Gastroesophageal sphincter (tissue), 4 donors: ENCODE measurements at regions not wholly inside any gene's neighbourhood (a gene's known extent, or its start where the extent isn't known, plus 50 kb on each side); places are given as distances from the start of the nearest gene placed in this dataset.
"Not testable (repeated sequence)": the region's sequence is repeated elsewhere in the genome, so short reads cannot be mapped to it uniquely, and the experiment has no call there.

Source experiments
- ATAC-seq: fragments of 150-250 bp; one replicate; pipeline ENCODE4 v1.9.1; 2016; ENCODE audit warnings: mild to moderate bottlenecking, moderate library complexity
- H3K27ac ChIP-seq, 4 donors: fragments of 200-600 bp; sonication (generic) in 3 of 4; 1 replicate in 3 of 4; 2 replicates in 1 of 4; pipeline ENCODE4 v1.5.1; 2016 to 2019
- H3K27me3 ChIP-seq: fragments of 200-600 bp; sonication (generic); one replicate; pipeline ENCODE4 v1.5.1; 2019
- H3K36me3 ChIP-seq, 2 donors: fragments of 200-600 bp; sonication (generic); one replicate each; pipeline ENCODE4 v1.5.1; 2019; ENCODE audit warnings: control low read depth in 1 of 2
- H3K4me1 ChIP-seq, 3 donors: fragments of 200-600 bp; sonication (generic); 1 replicate in 2 of 3; 2 replicates in 1 of 3; pipeline ENCODE4 v1.5.1; 2016 to 2019; ENCODE audit warnings: control low read depth in 2 of 3
- H3K4me3 ChIP-seq, 2 donors: fragments of 200-600 bp; sonication (generic); one replicate each; pipeline ENCODE4 v1.5.1; 2019; ENCODE audit warnings: mild to moderate bottlenecking in 1 of 2, moderate library complexity in 1 of 2
- H3K9me3 ChIP-seq, 3 donors: fragments of 200-600 bp; sonication (generic); one replicate each; pipeline ENCODE4 v1.5.1; 2017 to 2019; ENCODE audit warnings: control low read depth in 2 of 3
- CTCF ChIP-seq, 4 experiments: fragments of 200-600 bp in 2 of 4; fragments of 450-650 bp in 2 of 4; sonication (generic) in 1 of 4; IDR thresholded peaks; one replicate each; pipeline ENCODE4 v1.5.1; 2017 to 2019; ENCODE audit warnings: antibody characterized with exemption in 4 of 4, mild to moderate bottlenecking in 2 of 4, moderate library complexity in 2 of 4
- EP300 ChIP-seq: sonication (generic); formaldehyde crosslinking; IDR thresholded peaks from one replicate; pipeline ENCODE4 v1.6.1; 2017; ENCODE audit warnings: antibody characterized with exemption, mild to moderate bottlenecking
- POLR2A ChIP-seq, 2 donors: fragments of 450-650 bp; IDR thresholded peaks; one replicate each; pipeline ENCODE4 v1.6.1; 2017; ENCODE audit warnings: antibody characterized with exemption in 2 of 2, mild to moderate bottlenecking in 2 of 2, moderate library complexity in 1 of 2
- POLR2AphosphoS5 ChIP-seq: sonication (generic); formaldehyde crosslinking; IDR thresholded peaks from one replicate; pipeline ENCODE4 v1.6.1; 2017; ENCODE audit warnings: antibody characterized with exemption
- WGBS, 2 donors: methylation state at CpG; one replicate each; pipeline ENCODE4 v1.1.5; 2018; ENCODE audit warnings: low coverage in 1 of 2; 5-methylcytosine and 5-hydroxymethylcytosine counted together

- no peak overlapping the region for H3K27ac ChIP-seq
- TF ChIP-seq POLR2A (IDR thresholded peaks at IDR 0.05) (no peak), POLR2AphosphoS5 (no peak), EP300 (no peak), CTCF (IDR thresholded peaks at IDR 0.05) (no peak)
- 64 to 88% methylated on average over 1 of the region's 1 CpG for WGBS, 2 donors
- no peak overlapping the region for H3K4me3 ChIP-seq
- H3K27me3 ChIP-seq, result no peaks in the 10 kb centered on the region
- no peak for ATAC-seq
- no peaks in the 10 kb centered on the region for H3K36me3 ChIP-seq
- H3K4me1 ChIP-seq, result no peaks in the 10 kb centered on the region
- H3K9me3 ChIP-seq, result peaks cover 0 to 2% (median 0%) of the 10 kb centered on the region in 3 donors
Measured at GRCh38 chr4:27428661-27429060, 568.0 kb downstream of the STIM2 start.

- no peak overlapping the region for H3K4me3 ChIP-seq
- no peaks in the 10 kb centered on the region for H3K36me3 ChIP-seq
- H3K27me3 ChIP-seq, result no peaks in the 10 kb centered on the region
- 32 to 69% methylated on average over 2 to 3 of the region's 5 CpGs for WGBS, 2 donors
- peaks cover 0 to 2% (median 0%) of the 10 kb centered on the region in 3 donors for H3K9me3 ChIP-seq
- H3K27ac ChIP-seq, result no peak overlapping the region
- no peaks in the 10 kb centered on the region for H3K4me1 ChIP-seq
- TF ChIP-seq POLR2A (IDR thresholded peaks at IDR 0.05) (no peak), EP300 (no peak), CTCF (IDR thresholded peaks at IDR 0.05) (no peak)
- ATAC-seq, result peak; percentile 34
Measured at GRCh38 chr4:27429364-27429871, 568.8 kb downstream of the STIM2 start.

GRCh38 chr4:27442146-27442545, 581.5 kb downstream of the STIM2 start:
- no peaks in the 10 kb centered on the region for H3K9me3 ChIP-seq
- H3K4me1 ChIP-seq, result no peaks in the 10 kb centered on the region
- H3K36me3 ChIP-seq, result no peaks in the 10 kb centered on the region
- no peaks in the 10 kb centered on the region for H3K27me3 ChIP-seq
- no peak overlapping the region for H3K27ac ChIP-seq
- no peak for ATAC-seq
- TF ChIP-seq EP300, result no peak
- TF ChIP-seq POLR2AphosphoS5, result no peak
- TF ChIP-seq CTCF (IDR thresholded peaks at IDR 0.05), result no peak
- no peak for TF ChIP-seq POLR2A (IDR thresholded peaks at IDR 0.05)
- WGBS, 2 donors, result 33 to 70% methylated on average over 1 of the region's 1 CpG
- no peak overlapping the region for H3K4me3 ChIP-seq

- not testable (repeated sequence) for H3K27me3 ChIP-seq, H3K27ac ChIP-seq, H3K9me3 ChIP-seq, H3K4me3 ChIP-seq, H3K36me3 ChIP-seq, H3K4me1 ChIP-seq, ATAC-seq
- WGBS, 2 donors, result 90 to 96% methylated on average over 3 to 4 of the region's 4 CpGs
Measured at GRCh38 chr4:27442661-27443060, 582.0 kb downstream of the STIM2 start.

GRCh38 chr4:27463816-27464215, 603.2 kb downstream of the STIM2 start:
- Histone ChIP-seq H3K36me3 (no peaks in the 10 kb centered on the region), H3K27ac (no peak overlapping the region), H3K4me1 (no peaks in the 10 kb centered on the region), H3K9me3 (peaks cover 0 to 9% (median 0%) of the 10 kb centered on the region in 3 donors), H3K4me3 (no peak overlapping the region), H3K27me3 (no peaks in the 10 kb centered on the region)
- TF ChIP-seq POLR2AphosphoS5 (no peak), POLR2A (IDR thresholded peaks at IDR 0.05) (no peak), CTCF (IDR thresholded peaks at IDR 0.05) (no peak), EP300 (no peak)
- WGBS, 2 donors, result 74 to 100% methylated on average over 1 to 3 of the region's 3 CpGs
- ATAC-seq, result no peak
